HG03064 (cell line): ENCODE measurements at regions not wholly inside any gene's neighbourhood (a gene's known extent, or its start where the extent isn't known, plus 50 kb on each side); places are given as distances from the start of the nearest gene placed in this dataset.

Experiments used
- ATAC-seq: cut with Tn5 transposase; IDR thresholded peaks from one replicate; pipeline ENCODE4 v1.9.1; 2021; ENCODE audit warnings: low read depth; ENCODE audit not compliant: unreplicated experiment

- ATAC-seq, result no peak
Measured at GRCh38 chr5:167863883-167864282, 427.6 kb upstream of the WWC1 start.

DNA sequence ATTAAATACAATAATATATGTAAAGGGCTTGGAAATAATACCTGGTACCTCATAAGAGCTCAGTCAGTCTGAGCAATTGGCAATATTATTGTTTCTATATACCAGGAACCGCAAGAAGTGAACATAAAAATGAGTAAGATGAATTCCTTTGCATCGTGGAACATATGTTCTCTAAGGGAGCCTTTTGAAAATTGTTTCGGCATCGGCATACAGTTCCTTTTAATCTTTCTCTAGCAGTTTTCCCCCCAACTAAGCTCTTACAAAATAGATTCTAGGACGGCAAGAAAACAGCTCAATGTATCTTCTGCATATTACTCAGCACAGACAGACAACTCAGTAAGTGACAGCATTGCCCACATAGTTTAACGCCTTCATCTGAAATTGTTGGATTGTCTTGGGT lies 426.6 kb upstream of the WWC1 start:
- no peak for ATAC-seq

DNA sequence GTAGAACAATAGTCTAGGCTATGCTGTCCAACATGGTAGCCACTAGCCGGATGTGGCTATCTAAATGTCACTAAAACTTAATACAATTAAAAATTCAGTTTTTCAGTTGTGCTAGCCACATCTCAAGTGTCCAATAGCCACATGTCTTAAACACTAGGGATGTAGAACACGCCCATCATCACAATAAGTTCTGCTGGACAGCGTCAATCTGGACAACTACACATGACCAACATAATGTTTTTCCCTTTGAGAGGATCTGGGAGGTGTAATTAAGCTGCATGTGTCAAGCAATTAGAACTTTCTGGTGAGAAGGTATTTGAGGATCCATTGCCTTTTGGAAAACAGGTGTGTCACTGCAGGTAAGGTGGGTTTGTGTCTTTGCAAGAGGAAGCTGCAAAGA lies 424.6 kb upstream of the WWC1 start:
- no peak for ATAC-seq

GRCh38 chr5:167867281-167867680 lies 424.2 kb upstream of the WWC1 start:
- no peak for ATAC-seq

GRCh38 chr5:167869125-167869524 lies 422.3 kb upstream of the WWC1 start:
- ATAC-seq, result no peak

DNA sequence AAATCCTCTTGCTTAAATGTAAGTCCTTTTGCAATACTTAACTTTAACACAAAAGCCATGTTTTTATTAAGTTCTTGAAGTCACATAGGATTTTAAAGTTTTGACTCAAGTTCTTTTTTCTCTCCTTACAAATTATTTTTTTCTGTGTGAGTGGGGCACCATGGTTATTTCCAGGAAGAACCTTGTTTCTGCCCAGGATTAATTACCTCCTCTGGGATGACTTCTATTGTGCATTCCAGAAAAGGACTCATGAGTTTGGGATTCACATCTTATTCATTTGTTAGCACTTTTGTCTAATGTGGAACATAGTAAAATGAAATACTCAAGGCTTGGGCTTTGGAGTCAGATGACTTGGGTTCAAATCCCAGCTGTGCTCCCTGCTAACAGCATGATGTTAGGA lies 421.4 kb upstream of the WWC1 start:
- no peak for ATAC-seq

- no peak for ATAC-seq
Measured at GRCh38 chr5:167871091-167871490, 420.4 kb upstream of the WWC1 start.

GRCh38 chr5:167872791-167873190 lies 418.7 kb upstream of the WWC1 start:
- ATAC-seq, result no peak

DNA sequence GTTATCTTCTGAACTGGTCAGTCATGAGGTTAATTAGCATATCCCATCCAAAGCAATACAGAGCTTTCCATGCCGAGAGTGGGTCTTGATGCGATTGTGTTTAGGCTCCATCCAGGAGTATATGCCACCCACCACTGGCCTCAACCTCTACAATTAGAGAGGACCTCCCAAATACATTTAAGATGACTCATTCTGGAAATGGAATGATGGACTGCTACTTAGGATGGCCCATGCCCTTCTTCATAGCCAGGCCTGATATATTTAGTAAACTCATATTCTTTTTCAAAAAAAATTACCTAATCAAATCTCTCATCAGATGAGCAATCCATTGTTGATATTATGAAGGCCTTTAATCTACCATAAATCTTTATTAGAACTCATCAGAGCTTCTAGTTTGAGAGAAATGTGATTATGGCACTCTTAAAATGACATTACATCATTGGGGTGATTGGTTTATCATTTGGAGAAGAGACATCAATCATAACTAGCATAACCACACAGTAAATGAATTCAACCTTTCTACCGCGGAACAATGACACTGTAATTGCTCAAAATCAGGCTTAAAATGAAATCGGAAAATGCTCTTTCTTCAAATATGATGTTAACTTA lies 414.2 kb upstream of the WWC1 start:
- ATAC-seq, result no peak

- no peak for ATAC-seq
Measured at GRCh38 chr5:167877924-167878323, 413.5 kb upstream of the WWC1 start.

DNA sequence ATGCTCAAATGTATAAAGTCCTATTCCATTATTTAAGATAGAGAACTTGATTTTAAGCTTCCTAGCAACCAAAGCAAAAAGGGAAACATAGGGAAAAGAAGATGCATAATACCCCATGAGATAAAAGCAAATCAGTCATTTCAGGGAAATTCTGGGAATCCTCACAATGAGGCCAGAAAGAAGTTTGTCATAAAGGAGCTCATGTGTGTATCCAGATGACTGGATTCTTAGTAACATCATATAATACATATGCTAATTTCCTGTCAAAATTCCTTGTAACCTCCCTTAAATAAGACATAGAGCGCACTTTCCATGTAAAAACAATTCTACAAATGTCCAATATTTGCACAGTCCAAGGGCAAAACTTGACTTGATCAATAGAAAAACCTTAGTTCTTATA lies 411.0 kb upstream of the WWC1 start:
- ATAC-seq, result no peak

DNA sequence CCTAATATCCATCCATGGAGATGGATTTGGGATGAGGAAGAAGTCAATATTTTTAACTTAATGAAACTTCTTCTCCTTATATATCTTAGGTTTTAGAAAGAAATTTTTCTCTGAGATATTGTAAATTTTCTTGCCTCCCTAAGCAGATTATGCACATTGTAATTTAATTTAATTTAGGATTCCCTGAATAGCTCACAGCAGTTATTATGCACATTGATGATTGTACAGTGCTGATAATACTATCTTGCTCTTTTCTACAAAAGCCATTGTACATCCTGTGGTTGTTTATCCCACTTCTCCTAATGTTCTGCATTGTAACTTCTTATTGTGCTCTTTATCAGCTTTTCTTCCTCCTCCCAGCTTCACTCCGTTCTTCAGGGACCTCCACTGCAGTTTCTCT lies 410.4 kb upstream of the WWC1 start:
- ATAC-seq, result no peak

DNA sequence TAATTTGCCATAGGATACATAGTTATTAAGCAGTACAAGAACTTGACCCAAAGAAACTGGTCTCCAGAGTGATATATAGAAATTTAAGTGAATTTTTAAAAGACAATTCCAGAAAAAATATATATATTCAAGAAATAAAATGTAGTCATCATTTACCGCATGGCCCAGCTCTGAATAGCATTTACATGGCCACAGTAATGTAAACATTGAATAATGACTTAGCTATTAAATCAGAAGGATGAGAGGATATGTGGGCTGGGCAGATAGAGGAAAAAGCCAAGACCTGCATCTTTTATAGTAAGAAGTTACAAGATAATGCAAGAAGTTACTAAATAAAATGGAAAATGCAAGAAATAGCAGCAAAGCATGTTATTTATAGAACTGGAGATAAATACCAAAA lies 405.2 kb upstream of the WWC1 start:
- ATAC-seq, result no peak

- no peak for ATAC-seq
Measured at GRCh38 chr5:167888393-167888792, 403.1 kb upstream of the WWC1 start.

DNA sequence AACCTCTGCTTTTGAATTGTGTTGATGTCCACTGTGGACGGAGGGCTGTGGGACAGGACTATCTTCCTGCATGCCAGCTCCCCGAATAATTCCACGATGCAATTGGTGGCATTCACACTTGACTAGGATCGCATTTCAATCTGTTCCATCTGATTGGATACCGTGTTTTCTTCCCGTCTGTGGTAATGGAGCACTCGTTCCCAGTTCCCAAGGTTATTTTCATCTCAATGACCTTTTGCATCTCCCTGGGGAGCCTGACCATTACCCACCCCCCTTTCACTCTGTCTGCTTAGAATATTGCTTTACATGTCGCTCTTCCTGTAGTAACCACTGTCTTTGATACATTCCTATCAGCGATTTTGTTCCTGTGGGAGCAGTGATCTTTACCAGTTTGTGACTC lies 402.2 kb upstream of the WWC1 start:
- no peak for ATAC-seq

GRCh38 chr5:167892352-167893115 lies 398.9 kb upstream of the WWC1 start:
- ATAC-seq, result no peak

DNA sequence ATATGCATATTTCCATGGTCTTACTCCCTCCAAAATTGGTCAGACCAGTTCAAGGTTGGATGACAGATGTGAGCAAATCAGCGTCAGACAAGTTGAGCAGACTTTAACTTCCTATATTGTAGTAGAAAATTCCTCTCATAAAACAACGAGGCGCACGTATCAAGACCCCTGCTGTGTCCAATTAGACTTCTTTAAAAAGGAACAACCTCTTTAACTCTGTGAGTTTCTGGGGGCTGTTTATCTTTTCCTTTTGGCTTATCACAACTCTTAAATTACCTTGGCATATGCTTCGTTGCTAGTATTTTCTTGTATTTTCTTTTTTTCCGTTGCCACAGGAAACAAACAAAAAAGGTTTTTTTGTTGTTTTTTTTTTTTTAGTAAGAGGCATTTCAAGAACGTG lies 398.2 kb upstream of the WWC1 start:
- no peak for ATAC-seq

GRCh38 chr5:167894631-167895472 lies 396.6 kb upstream of the WWC1 start:
- ATAC-seq, result no peak

- no peak for ATAC-seq
Measured at GRCh38 chr5:167895899-167896659, 395.4 kb upstream of the WWC1 start.

GRCh38 chr5:167896814-167897213 lies 394.6 kb upstream of the WWC1 start:
- ATAC-seq, result no peak

- no peak for ATAC-seq
Measured at GRCh38 chr5:167897371-167897770, 394.1 kb upstream of the WWC1 start.
